ENCODE measurements at regions not wholly inside any gene's neighbourhood (a gene's known extent, or its start where the extent isn't known, plus 50 kb on each side); places are given as distances from the start of the nearest gene placed in this dataset.
"Not testable (repeated sequence)": the region's sequence is repeated elsewhere in the genome, so short reads cannot be mapped to it uniquely, and the experiment has no call there.

- not testable (repeated sequence) for H3K4me1 ChIP-seq (ENCODE audit: control insufficient read depth, insufficient read depth, low read length); DNase-seq (ENCODE audit: low read depth, low spot score); H3K27me3 ChIP-seq (ENCODE audit: control insufficient read depth, insufficient read depth, low read length); H3K9me3 ChIP-seq (ENCODE audit: control insufficient read depth, insufficient read depth, low read length); H3K27ac ChIP-seq (ENCODE audit: low read length); H3K4me3 ChIP-seq (ENCODE audit: low read length); H3K36me3 ChIP-seq (ENCODE audit: control insufficient read depth, insufficient read depth, low read length)
- no CpG with 5 or more reads among the region's 1 CpG for WGBS (ENCODE audit: insufficient coverage, insufficient read length)
Measured at GRCh38 chr2:89171174-89171519, 479.7 kb downstream of the RPIA start.

GRCh38 chr2:89177004-89177403, 485.5 kb downstream of the RPIA start:
- DNase-seq (ENCODE audit: low read depth, low spot score); H3K9me3 ChIP-seq (ENCODE audit: control insufficient read depth, insufficient read depth, low read length); H3K27ac ChIP-seq (ENCODE audit: low read length); H3K36me3 ChIP-seq (ENCODE audit: control insufficient read depth, insufficient read depth, low read length); H3K4me1 ChIP-seq (ENCODE audit: control insufficient read depth, insufficient read depth, low read length); H3K4me3 ChIP-seq (ENCODE audit: low read length); H3K27me3 ChIP-seq (ENCODE audit: control insufficient read depth, insufficient read depth, low read length): not testable (repeated sequence)

GRCh38 chr2:89182221-89182620, 490.7 kb downstream of the RPIA start:
- H3K27me3 ChIP-seq (ENCODE audit: control insufficient read depth, insufficient read depth, low read length) = not testable (repeated sequence)

GRCh38 chr2:89184746-89185145, 493.3 kb downstream of the RPIA start:
- not testable (repeated sequence) for H3K9me3 ChIP-seq (ENCODE audit: control insufficient read depth, insufficient read depth, low read length); H3K27ac ChIP-seq (ENCODE audit: low read length); DNase-seq (ENCODE audit: low read depth, low spot score); H3K4me3 ChIP-seq (ENCODE audit: low read length); H3K27me3 ChIP-seq (ENCODE audit: control insufficient read depth, insufficient read depth, low read length); H3K4me1 ChIP-seq (ENCODE audit: control insufficient read depth, insufficient read depth, low read length); H3K36me3 ChIP-seq (ENCODE audit: control insufficient read depth, insufficient read depth, low read length)
- no CpG with 5 or more reads among the region's 1 CpG for WGBS (ENCODE audit: insufficient coverage, insufficient read length)

More at GRCh38 chr2:89182221-89182620, 490.7 kb downstream of the RPIA start:
- not testable (repeated sequence) for H3K9me3 ChIP-seq (ENCODE audit: control insufficient read depth, insufficient read depth, low read length); H3K4me1 ChIP-seq (ENCODE audit: control insufficient read depth, insufficient read depth, low read length); H3K27ac ChIP-seq (ENCODE audit: low read length); DNase-seq (ENCODE audit: low read depth, low spot score); H3K36me3 ChIP-seq (ENCODE audit: control insufficient read depth, insufficient read depth, low read length); H3K4me3 ChIP-seq (ENCODE audit: low read length)
- WGBS (ENCODE audit: insufficient coverage, insufficient read length) = no CpG with 5 or more reads among the region's 4 CpGs

GRCh38 chr2:89195636-89196251, 504.3 kb downstream of the RPIA start:
- H3K27me3 ChIP-seq (ENCODE audit: control insufficient read depth, insufficient read depth, low read length); DNase-seq (ENCODE audit: low read depth, low spot score); H3K4me1 ChIP-seq (ENCODE audit: control insufficient read depth, insufficient read depth, low read length); H3K9me3 ChIP-seq (ENCODE audit: control insufficient read depth, insufficient read depth, low read length); H3K4me3 ChIP-seq (ENCODE audit: low read length); H3K27ac ChIP-seq (ENCODE audit: low read length); H3K36me3 ChIP-seq (ENCODE audit: control insufficient read depth, insufficient read depth, low read length): not testable (repeated sequence)
- WGBS (ENCODE audit: insufficient coverage, insufficient read length) = no CpG with 5 or more reads among the region's 4 CpGs

GRCh38 chr2:89196719-89197118, 505.2 kb downstream of the RPIA start:
- H3K9me3 ChIP-seq (ENCODE audit: control insufficient read depth, insufficient read depth, low read length); H3K4me1 ChIP-seq (ENCODE audit: control insufficient read depth, insufficient read depth, low read length); H3K27ac ChIP-seq (ENCODE audit: low read length); DNase-seq (ENCODE audit: low read depth, low spot score); H3K27me3 ChIP-seq (ENCODE audit: control insufficient read depth, insufficient read depth, low read length); H3K4me3 ChIP-seq (ENCODE audit: low read length); H3K36me3 ChIP-seq (ENCODE audit: control insufficient read depth, insufficient read depth, low read length): not testable (repeated sequence)
- WGBS (ENCODE audit: insufficient coverage, insufficient read length) = no CpG with 5 or more reads among the region's 3 CpGs

GRCh38 chr2:89198026-89198425, 506.6 kb downstream of the RPIA start:
- not testable (repeated sequence) for H3K36me3 ChIP-seq (ENCODE audit: control insufficient read depth, insufficient read depth, low read length); H3K4me3 ChIP-seq (ENCODE audit: low read length); H3K4me1 ChIP-seq (ENCODE audit: control insufficient read depth, insufficient read depth, low read length); H3K27me3 ChIP-seq (ENCODE audit: control insufficient read depth, insufficient read depth, low read length); H3K27ac ChIP-seq (ENCODE audit: low read length); H3K9me3 ChIP-seq (ENCODE audit: control insufficient read depth, insufficient read depth, low read length); DNase-seq (ENCODE audit: low read depth, low spot score)
- WGBS (ENCODE audit: insufficient coverage, insufficient read length) = no CpG with 5 or more reads among the region's 7 CpGs

GRCh38 chr2:89199453-89200246, 508.2 kb downstream of the RPIA start:
- not testable (repeated sequence) for H3K36me3 ChIP-seq (ENCODE audit: control insufficient read depth, insufficient read depth, low read length); H3K27me3 ChIP-seq (ENCODE audit: control insufficient read depth, insufficient read depth, low read length); H3K4me3 ChIP-seq (ENCODE audit: low read length); H3K27ac ChIP-seq (ENCODE audit: low read length); H3K9me3 ChIP-seq (ENCODE audit: control insufficient read depth, insufficient read depth, low read length); DNase-seq (ENCODE audit: low read depth, low spot score); H3K4me1 ChIP-seq (ENCODE audit: control insufficient read depth, insufficient read depth, low read length)

GRCh38 chr2:89200247-89200527, 508.7 kb downstream of the RPIA start:
- H3K9me3 ChIP-seq (ENCODE audit: control insufficient read depth, insufficient read depth, low read length); H3K36me3 ChIP-seq (ENCODE audit: control insufficient read depth, insufficient read depth, low read length); H3K4me3 ChIP-seq (ENCODE audit: low read length); H3K27me3 ChIP-seq (ENCODE audit: control insufficient read depth, insufficient read depth, low read length); H3K4me1 ChIP-seq (ENCODE audit: control insufficient read depth, insufficient read depth, low read length); H3K27ac ChIP-seq (ENCODE audit: low read length); DNase-seq (ENCODE audit: low read depth, low spot score): not testable (repeated sequence)
- WGBS (ENCODE audit: insufficient coverage, insufficient read length) = no CpG with 5 or more reads among the region's 4 CpGs

GRCh38 chr2:89202518-89202917, 511.0 kb downstream of the RPIA start:
- not testable (repeated sequence) for H3K27ac ChIP-seq (ENCODE audit: low read length); H3K9me3 ChIP-seq (ENCODE audit: control insufficient read depth, insufficient read depth, low read length); H3K27me3 ChIP-seq (ENCODE audit: control insufficient read depth, insufficient read depth, low read length); H3K4me3 ChIP-seq (ENCODE audit: low read length); H3K36me3 ChIP-seq (ENCODE audit: control insufficient read depth, insufficient read depth, low read length); H3K4me1 ChIP-seq (ENCODE audit: control insufficient read depth, insufficient read depth, low read length); DNase-seq (ENCODE audit: low read depth, low spot score)
- WGBS (ENCODE audit: insufficient coverage, insufficient read length) = no CpG with 5 or more reads among the region's 1 CpG

GRCh38 chr2:89205153-89205552, 513.7 kb downstream of the RPIA start:
- not testable (repeated sequence) for H3K4me1 ChIP-seq (ENCODE audit: control insufficient read depth, insufficient read depth, low read length); H3K27ac ChIP-seq (ENCODE audit: low read length); H3K36me3 ChIP-seq (ENCODE audit: control insufficient read depth, insufficient read depth, low read length); DNase-seq (ENCODE audit: low read depth, low spot score); H3K4me3 ChIP-seq (ENCODE audit: low read length); H3K27me3 ChIP-seq (ENCODE audit: control insufficient read depth, insufficient read depth, low read length); H3K9me3 ChIP-seq (ENCODE audit: control insufficient read depth, insufficient read depth, low read length)
- no CpG with 5 or more reads among the region's 11 CpGs for WGBS (ENCODE audit: insufficient coverage, insufficient read length)

Data from iPS DF 6.9 (cell line).